Activated naive CD4-positive, alpha-beta T cell treated with anti-CD3 and anti-CD28 coated beads, Interleukin-2, amount 50 U/mL, for 16 hours (primary cell): ENCODE measurements at regions not wholly inside any gene's neighbourhood (a gene's known extent, or its start where the extent isn't known, plus 50 kb on each side); places are given as distances from the start of the nearest gene placed in this dataset.

Experiments
- DNase-seq: peaks from one replicate; pipeline ENCODE4 v3.0.0-alpha.2; 2020

DNA sequence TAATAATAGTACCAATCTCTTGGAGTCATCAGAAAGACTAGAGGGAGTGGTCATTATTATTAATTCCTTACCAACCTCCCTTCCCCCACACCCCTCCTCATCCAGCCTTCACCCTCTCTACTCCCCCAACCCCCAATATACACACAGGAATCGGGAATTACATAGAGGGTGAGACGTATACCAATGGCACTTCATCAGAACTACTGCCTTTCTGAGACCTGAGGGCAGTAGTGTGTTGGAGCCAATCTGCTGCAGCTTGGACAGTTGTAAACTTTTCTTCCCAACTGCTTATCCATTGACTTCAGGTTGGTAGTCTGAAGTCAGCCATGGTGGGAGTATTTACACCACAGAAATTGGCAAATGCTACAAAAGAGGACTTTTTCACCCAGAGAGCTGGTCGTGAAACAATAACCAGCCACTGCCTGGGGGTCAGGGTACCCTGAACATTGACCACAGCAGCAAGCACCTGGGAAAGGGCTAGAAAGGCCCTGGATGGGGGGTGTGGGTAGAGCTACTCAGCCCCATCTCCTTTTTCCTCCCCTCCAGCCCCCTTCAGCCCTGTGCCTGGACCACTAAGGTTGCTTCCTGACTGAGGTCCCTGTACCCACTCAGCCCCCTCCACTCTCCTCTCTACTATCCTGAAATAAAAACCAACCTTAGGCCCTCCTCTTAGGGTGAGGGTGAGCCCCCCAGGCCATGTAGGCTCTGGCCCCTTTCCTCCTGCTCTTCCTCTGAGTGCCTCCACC is 161.5 kb downstream of the MRPL14 start:
- no peak for DNase-seq

DNA sequence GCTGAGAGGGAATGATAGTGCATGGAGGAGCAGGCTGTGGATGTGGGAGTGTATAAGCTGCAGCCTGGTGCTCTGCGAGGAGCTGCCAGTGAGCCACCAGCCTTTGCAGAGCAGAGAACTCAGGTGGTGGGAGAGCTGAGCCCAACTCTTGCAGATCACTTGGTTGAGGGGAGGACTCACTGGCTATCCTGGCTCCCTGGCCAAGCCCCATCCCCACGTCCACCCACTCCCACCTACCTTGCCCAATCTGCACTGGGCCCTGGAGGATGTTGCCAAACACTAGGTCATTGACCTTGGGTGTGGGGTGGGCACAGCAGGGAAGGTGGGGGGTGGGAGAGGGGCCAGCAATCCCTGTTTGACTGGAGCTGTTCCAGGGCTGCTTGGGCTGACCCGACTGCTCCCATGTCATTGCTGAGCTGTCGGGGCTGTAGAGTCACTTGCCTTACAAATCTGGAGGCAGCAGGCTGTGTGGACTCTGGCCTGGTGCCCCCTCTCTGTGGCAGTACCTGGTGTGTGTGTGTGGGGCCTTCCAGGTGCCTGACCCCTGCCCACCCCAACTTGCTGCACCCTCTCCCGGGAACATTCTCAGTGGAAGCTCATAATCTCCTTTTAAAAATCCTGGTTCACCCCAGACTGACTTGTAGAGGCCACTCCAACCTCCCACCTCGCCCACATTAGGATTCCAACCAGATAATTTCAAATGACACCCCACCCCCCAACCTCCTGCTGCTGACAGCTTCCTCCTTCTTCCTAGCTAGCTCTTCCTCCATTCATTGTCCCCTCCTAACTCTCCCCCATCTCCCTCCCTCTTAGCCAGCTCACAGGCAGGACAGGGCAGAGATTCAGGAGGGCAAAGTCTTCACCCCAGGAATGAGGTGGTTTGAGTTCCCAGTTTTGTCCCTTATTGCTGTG is 162.3 kb downstream of the MRPL14 start:
- DNase-seq, result no peak

DNA sequence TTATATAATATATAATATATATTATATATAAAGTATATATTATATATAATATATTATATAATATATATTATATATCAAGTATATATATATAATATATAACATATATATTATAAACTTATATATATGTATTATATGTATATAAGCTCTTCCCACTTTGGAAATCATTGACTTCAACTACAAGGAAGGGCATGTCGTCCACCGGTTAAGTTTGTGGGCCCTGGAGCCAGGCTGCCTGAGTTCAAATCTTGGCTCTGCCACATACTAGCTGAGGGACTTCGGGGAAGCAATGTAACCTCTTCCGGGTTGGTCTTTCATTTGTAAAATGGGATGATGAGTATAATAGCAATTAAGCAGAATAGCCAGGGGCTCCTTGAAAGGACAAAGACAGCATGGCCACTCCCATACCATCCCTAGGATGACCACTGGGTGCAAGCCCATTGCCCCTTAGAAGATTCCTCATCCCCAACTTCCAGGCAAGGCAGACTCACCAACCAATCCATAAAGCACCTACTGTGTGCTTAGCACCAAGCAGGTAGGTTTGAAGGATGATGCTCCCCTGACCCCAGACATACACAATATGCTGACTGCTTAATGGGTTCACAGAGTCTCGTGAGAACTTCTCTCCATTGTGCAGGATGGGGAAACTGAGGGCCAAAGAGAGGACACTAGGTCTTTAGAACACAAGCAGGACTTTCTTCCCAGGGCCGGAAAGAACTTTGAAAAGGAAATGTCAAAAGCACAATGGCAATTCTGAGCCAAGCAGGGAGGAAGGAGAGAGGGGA is 163.2 kb downstream of the MRPL14 start:
- no peak for DNase-seq

DNA sequence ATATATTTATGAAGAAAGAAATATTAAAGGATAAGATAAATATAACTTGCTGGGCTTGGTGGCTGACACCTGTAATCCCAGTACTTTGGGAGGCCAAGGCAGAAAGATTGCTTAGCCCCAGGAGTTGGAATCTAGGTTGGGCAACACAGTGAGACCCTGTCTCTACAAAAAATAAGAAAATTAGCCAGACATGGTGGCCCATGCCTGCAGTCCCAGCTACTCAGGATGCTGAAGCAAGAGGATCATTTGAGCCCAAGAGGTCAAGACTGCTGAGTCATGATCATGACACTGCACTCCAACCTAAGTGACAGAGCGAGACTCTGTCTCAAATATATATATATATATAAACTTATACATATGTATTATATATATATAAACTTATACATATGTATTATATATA is 164.0 kb downstream of the MRPL14 start:
- DNase-seq, result no peak

DNA sequence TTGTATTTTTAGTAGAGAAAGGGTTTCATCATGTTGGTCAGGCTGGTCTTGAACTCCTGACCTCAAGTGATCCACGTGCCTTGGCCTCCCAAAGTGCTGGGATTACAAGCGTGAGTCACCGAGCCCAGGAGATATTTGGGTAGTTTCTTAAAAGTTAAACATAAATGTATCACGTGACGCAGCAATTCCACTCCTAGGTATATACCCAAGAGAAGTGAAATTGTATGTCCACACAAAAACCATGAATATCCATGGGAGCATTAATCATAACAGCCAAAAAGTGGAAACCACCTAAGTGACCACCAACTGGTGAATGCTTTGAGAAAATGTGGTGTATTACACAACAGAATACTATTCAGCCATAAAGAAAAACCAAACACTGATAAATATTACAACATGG is 164.8 kb downstream of the MRPL14 start:
- DNase-seq, result no peak

DNA sequence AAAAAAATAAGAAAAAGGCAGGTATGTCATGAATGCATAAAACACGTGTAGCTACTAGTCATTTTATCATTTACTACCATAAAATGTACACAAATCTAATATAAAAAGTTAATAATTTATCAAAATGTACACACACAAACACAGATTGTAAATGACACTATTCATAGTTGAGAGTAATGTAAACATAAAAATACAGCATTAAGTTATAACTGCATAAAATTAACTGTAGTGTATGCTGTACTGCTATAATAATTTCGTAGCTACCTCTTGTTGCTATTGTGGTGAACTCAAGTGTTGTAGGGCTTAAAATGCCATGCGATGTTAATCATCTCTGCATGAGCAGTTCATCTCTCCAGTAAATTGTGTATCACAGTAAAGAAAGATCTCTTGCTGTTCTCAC is 170.0 kb downstream of the MRPL14 start:
- no peak for DNase-seq

DNA sequence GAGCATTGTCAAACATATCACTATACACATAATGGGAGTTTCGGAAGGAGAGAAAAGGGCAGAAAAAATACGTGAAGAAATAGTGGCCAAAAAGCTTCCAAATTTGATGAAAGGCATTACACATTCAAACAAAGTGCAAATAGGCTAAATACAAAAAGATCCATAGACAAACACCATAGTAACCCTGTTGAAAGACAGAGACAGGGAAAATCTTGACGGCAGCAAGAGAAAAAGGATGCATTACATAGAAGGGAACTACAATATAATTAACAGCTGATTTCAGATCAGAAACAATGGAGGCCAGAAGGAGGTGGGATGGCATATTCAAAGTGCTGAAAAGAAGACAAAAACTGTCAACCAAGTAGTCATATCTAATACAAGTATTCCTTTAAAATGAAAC is 170.8 kb downstream of the MRPL14 start:
- no peak for DNase-seq

DNA sequence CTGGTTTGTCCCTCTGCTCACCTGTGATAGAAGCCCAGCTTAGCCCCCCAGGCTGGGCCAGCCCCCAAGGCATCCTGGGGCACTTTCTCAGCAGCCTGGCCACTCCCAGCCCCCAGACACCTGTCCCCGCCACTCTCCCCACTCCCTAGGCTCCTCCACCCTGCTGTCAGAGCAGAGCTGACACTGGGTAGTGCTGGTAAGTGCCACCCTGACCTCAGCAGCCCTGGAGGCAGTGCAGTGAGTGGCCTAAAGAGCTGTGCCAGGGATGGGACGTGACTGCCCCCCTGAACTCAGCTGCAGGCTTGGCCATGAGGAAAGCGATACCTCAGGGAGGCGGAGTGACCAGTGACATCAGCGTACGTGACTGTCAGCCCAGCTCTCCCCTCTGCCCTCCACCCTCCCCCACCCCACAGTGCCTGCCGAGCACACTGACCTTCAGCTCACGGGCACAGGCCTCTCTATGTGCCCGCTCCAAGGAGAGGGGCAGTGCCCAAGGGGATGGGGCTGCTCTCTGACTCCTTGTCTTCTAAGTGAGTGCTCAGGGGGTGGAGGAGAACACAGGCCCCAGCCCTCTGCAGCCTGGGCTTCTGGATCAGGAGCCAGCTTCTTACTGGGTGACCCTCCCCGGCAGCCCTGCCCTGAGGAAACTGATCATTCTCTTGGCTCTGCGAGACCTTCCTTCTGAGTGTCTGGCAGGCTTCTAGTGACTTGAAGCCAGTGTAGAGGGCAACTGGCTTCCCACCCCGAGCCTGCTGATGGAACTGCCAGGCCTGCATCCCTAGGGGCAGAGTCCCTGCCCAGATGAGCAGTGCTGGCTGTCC is 172.7 kb downstream of the MRPL14 start:
- no peak for DNase-seq

DNA sequence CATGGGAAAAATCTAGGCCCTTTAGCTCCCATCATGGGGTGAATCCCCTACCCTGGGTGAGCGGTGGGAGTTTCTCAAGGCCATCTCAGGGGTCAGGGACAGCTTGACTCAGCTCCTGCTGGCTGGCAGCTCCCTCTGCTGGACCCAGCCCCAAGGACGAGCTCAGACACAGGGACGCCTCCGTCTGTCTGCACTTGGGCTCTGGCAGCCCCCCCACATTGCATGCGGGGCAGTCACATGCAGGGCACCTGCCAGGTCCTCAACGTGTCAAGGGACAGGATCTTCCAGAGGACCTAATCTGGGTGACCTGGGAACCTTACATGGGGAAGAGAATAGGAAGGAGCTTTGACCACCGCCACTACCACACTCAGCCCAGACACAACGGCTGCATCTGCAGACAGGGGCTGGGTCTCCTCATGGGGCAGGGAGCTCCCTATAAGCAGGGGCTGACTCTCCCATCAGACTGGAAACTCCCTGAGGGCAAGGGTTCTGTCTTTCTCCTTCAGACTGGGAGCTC is 173.4 kb downstream of the MRPL14 start:
- no peak for DNase-seq

DNA sequence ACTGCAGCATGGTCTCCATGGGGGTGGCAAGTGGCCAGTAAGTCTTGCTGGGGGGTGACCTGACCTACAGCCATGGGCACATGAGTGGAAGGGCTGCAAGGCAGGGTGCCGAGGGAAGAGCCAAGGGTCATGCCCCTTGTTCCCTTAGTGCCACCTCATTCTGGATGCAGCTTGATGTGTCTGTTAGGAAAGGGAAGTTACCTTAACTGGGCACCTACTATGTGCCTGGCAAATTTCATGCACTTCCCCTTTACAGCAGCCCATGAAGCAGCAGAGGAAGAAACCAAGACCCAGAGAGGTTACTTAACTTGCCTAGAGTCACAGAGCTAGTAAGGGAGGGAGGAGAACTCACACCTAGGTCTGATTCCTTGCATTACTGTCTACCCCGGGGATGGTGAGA is 174.0 kb downstream of the MRPL14 start:
- no peak for DNase-seq

DNA sequence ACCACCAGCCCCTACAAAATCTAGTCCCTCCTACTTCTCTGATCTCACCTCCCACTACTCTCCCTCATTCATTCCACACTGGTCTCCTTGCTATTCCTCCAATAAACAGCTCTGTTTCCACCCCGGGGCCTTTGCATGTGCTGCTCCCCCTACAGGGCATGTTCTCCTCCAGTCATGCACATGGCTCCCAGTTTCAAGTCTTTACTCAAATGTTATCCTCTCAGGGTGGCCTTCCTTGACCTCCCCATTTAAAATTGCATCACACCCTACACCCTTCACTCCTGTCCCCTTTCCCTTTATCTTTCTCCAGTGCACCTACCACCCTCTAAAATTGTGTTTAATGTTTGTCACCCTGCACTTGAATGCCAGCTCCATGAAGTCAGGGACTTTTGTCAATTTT is 174.5 kb downstream of the MRPL14 start:
- DNase-seq, result no peak

DNA sequence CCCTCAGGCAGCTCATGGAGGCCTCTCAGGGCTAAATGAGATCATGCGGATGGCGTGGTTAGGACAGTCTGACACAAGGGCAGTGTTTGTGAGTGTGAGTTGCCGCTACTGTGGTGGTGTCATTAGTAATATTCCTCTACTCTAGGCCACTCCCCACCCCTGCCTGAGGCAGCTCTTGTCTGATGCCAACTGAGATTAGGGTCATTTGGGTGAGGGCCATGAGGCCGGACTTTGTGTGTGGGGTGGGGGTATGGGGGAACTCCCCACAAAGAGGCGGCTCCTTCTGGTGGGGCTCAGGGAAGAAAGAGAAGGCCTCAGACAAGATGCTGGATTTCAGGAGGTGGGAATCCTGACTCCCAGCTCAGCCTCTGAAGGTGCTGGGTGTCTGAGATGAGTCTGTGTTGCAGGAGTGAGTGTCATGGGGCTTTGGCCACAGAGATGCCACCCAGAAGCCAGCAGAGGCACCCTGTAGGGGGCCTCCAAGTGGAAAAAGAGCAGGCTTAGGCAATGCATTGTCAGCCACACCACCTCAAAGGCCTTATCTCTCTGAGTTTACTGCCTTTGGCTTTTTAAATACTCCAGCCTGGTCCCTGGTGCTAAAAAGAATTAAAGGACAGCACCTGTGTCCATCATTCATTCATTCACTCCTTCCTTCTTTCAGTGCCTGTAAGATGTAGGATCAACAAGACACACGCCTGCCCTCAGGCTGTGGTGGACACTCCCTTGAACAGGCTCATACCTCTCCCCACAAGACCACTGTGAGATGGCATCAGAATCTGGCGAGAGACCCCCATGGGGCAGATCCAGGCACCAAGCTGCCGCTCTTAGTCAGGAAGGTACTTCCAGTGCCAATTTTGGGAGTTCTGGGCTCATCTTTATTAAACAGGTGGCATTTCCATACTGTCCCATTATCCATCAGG is 175.2 kb downstream of the MRPL14 start:
- no peak for DNase-seq

DNA sequence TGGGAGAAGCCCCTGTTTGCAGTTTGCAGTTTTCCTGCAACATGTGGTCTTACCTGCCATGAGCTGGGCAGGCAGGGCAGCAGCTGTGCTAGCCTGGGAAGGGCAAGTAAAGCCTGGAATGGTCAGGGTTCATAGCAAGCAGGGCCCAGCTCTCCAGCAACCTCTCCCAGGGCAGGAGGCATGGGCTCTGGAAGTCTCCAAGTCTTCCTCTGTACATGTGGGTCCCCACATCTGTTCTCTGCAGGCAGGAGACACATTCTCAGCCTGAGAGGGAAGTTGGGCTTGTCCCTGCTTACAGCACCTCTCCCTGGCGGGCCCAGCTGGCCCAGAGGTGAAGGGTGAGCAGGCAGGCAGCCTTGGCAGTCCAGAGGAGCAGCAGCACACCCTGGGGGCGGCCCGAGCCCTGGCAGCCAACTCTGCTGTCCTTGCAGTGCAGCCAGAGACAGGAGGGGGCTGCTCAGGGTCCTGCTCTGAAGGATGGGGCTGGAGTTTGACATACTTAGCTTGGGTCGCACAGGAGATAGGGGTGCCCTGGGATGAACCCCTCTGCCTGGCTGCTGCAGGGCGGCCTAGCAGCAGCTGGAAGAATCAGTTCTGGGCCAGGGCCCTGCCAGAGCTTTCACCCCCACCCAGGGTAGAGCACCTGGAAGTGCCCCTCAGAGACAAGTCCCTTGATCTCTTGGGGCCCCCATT is 176.0 kb downstream of the MRPL14 start:
- DNase-seq, result no peak

DNA sequence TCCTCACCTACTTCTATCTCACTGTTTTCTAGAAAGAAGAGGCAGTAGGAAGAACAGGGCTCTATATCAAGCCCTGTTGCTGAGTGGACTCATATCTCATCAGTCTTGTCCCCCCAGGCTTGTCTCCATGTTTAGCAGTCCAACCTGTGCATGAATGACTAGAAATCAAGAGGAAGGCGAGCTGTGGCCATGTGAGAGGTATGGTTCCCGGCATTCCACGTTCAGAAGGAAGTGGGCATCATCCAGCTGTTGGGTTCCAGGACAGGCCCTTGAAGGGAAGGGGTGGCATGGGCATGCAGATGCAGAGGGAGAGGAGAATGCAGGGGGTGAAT is 176.6 kb downstream of the MRPL14 start:
- no peak for DNase-seq

DNA sequence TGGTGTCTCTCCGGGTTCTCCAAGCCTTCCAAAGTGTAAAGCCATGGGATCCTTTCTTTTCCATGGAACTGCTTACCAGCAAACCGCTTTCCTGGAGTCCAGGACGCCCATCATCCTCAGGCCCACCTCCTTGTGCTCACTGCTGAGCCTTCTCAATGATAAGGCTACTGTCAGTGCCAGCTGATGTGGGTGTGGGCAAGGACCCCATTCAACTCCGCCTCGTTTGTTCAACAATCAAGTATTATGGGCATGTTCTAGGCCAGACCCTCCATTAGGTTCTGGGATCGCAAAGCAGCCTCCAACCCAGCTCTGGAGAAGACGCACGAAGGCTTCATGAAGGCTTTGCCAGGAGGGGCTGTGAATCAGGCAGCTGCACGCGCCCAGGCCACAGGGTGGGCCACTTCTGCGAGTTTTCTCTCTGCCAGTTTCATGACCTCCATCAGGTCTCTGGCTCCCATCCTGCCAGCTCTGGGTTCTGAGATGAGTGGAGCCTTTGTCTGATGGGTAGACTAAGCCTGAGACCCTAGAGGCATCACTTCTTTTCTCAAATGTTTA is 177.1 kb downstream of the MRPL14 start:
- no peak for DNase-seq

DNA sequence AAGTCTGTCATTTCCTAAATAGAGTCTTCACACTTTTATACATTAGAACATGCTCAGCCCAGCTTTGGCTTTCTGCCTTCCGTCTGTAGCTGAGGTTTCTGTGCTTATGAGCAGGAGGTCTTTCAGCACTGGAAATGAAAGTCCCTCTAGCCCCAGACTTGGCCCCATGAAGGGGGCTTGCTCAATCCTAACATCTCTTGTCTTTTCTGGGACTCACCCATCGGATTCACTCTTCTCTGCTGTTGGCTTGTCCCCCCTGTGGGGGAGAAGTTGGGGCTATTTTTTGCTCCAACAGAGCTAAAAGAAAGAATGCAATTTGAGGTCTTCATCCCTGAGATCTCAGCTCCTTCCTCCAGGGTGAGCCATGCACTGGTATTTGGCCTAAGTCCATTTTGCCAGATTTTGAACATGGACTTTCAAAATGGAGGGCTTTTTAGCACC is 177.7 kb downstream of the MRPL14 start:
- DNase-seq, result no peak

DNA sequence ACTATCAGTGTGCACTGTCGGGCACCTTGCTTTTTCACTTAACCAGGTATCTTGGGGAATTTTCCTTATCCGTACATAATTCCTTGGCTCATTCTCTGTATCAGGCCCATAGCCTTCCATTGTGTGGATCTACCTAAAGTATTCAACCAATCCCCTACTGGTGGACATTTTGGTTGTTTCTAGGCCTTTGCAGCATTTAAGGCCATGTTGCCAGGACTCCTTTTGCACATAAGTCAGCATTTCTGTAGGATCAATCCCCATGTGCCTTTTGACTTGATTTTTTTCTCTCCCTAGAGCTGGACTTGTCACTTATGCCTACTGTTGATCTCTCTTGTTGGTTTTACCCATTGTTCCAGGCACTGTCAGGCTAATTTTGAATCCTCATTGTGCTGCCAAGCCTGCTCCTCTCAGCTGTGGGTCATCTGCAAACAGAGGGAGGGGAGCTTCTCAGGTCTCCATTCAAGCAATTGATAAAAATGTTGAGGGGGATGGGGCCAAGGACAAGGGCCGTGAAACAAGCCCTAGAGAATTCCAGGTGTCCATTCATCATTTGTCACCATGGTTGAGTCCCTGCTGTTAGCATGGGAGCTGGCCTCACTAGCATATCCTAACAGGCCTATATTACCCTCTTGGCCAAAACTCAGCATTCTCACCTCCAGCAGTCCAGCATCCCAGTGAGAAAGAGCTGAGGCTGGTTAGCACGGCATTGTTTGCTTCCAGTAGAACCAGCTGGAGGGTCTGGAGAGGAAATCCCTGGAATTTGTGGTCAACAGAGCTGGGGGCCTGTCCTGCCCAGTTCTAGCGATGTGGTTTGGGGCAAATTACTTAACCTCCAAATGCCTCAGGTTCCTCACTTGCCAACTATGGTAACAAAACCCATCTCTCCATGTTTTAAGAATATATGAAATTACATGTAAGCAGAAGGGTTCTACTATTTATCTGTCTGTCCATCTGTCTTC is 178.4 kb downstream of the MRPL14 start:
- DNase-seq, result no peak

DNA sequence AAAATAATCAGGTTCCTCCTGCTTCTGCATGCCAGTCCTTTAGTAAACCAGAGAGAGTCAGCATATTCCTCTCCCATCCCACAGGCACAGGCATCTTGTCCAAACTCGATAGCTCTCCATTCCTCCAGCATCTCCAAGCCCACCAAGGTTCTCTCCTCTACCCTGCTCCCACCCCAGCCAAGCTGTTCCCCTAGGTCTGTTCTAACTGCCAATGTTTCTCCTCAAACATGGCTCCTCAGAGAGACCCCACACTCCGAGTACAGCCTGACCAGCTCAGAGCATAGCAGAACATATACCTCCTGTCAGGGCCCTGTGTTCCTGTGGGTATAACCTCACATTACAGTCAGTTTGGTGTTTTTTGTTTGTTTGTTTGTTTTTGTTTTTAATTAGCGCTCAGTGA is 177.8 kb downstream of the VEGFA start:
- DNase-seq, result no peak
